ENCODE measurements at regions not wholly inside any gene's neighbourhood (a gene's known extent, or its start where the extent isn't known, plus 50 kb on each side); places are given as distances from the start of the nearest gene placed in this dataset.
A peak's percentile ranks its signal among the peaks of the same experiment; 100 is the strongest.
"Not testable (repeated sequence)": the region's sequence is repeated elsewhere in the genome, so short reads cannot be mapped to it uniquely, and the experiment has no call there.

- CTCF ChIA-PET; H2AFZ ChIP-seq (ENCODE audit: low read depth, low read length, poor library complexity, severe bottlenecking); H3K9ac ChIP-seq (ENCODE audit: low read length); H3K4me1 ChIP-seq (ENCODE audit: control insufficient read depth in 1 of 2, insufficient read depth in 2 of 2, low read length in 2 of 2); intact Hi-C loops (cut with micrococcal nuclease); H3K9me2 ChIP-seq (ENCODE audit: insufficient read depth); ATAC-seq; RAD21 ChIA-PET (ENCODE audit: low non-redundant PET in 1 of 2, low total read pairs in 2 of 2, uncharacterized antibody in 2 of 2, unreplicated experiment in 2 of 2); H3K9me3 ChIP-seq (ENCODE audit: control insufficient read depth in 1 of 2, insufficient read depth in 1 of 2, low read depth in 1 of 2, low read length in 2 of 2); H4K20me1 ChIP-seq (ENCODE audit: insufficient read depth); H3K4me3 ChIP-seq (replicated peaks in 1 of 2; ENCODE audit: low read depth in 1 of 2, low read length in 2 of 2); H3K79me2 ChIP-seq (ENCODE audit: insufficient read depth, low read length); H3K4me2 ChIP-seq (ENCODE audit: low read length); H3K36me3 ChIP-seq (ENCODE audit: control insufficient read depth in 1 of 2, insufficient read depth in 2 of 2, low read length in 2 of 2); BruUV-seq (replicated peaks); H3K27me3 ChIP-seq (ENCODE audit: insufficient read depth, low read length); H3K27ac ChIP-seq (ENCODE audit: low read depth, low read length); POLR2A ChIA-PET: not testable (repeated sequence)
- TF ChIP-seq RAD21 (IDR thresholded peaks at IDR 0.05; ENCODE audit: low read depth), result peak; percentile 46
- TF ChIP-seq CTCF (IDR thresholded peaks at IDR 0.05 in 2 of 3, conservative IDR thresholded peaks at IDR 0.05 in 1 of 3; ENCODE audit: borderline replicate concordance in 1 of 3, insufficient read depth in 1 of 3, low read depth in 2 of 3, low read length in 2 of 3), result peak; percentile 10 to 41 (median 35); a peak in 3 of 6 replicates
- peak; percentile 35 for DNase-seq (ENCODE audit: low read depth, low spot score)
Observed at GRCh38 chr20:29050008-29050606, 2207.4 kb upstream of the DEFB115 start.

- not testable (repeated sequence) for BruUV-seq (replicated peaks); H3K27me3 ChIP-seq (ENCODE audit: insufficient read depth, low read length)
Observed at GRCh38 chr20:29057866-29058484, 2199.5 kb upstream of the DEFB115 start.

GRCh38 chr20:29062451-29062850 is 2195.0 kb upstream of the DEFB115 start:
- H2AFZ ChIP-seq (ENCODE audit: low read depth, low read length, poor library complexity, severe bottlenecking); intact Hi-C loops (cut with micrococcal nuclease); ATAC-seq; H3K36me3 ChIP-seq (ENCODE audit: control insufficient read depth in 1 of 2, insufficient read depth in 2 of 2, low read length in 2 of 2); H3K9me3 ChIP-seq (ENCODE audit: control insufficient read depth in 1 of 2, insufficient read depth in 1 of 2, low read depth in 1 of 2, low read length in 2 of 2); H3K4me3 ChIP-seq (replicated peaks in 1 of 2; ENCODE audit: low read depth in 1 of 2, low read length in 2 of 2); H3K9ac ChIP-seq (ENCODE audit: low read length); H3K27me3 ChIP-seq (ENCODE audit: insufficient read depth, low read length); CTCF ChIA-PET; H3K79me2 ChIP-seq (ENCODE audit: insufficient read depth, low read length); H3K9me2 ChIP-seq (ENCODE audit: insufficient read depth); H3K4me2 ChIP-seq (ENCODE audit: low read length); POLR2A ChIA-PET; H3K4me1 ChIP-seq (ENCODE audit: control insufficient read depth in 1 of 2, insufficient read depth in 2 of 2, low read length in 2 of 2); DNase-seq (ENCODE audit: low read depth, low spot score); RAD21 ChIA-PET (ENCODE audit: low non-redundant PET in 1 of 2, low total read pairs in 2 of 2, uncharacterized antibody in 2 of 2, unreplicated experiment in 2 of 2); BruUV-seq (replicated peaks); H3K27ac ChIP-seq (ENCODE audit: low read depth, low read length); H4K20me1 ChIP-seq (ENCODE audit: insufficient read depth): not testable (repeated sequence)

More at GRCh38 chr20:29057866-29058484, 2199.5 kb upstream of the DEFB115 start:
- H3K4me3 ChIP-seq (replicated peaks in 1 of 2; ENCODE audit: low read depth in 1 of 2, low read length in 2 of 2); H3K9me2 ChIP-seq (ENCODE audit: insufficient read depth); ATAC-seq; H2AFZ ChIP-seq (ENCODE audit: low read depth, low read length, poor library complexity, severe bottlenecking); POLR2A ChIA-PET; H3K36me3 ChIP-seq (ENCODE audit: control insufficient read depth in 1 of 2, insufficient read depth in 2 of 2, low read length in 2 of 2); RAD21 ChIA-PET (ENCODE audit: low non-redundant PET in 1 of 2, low total read pairs in 2 of 2, uncharacterized antibody in 2 of 2, unreplicated experiment in 2 of 2); H3K4me2 ChIP-seq (ENCODE audit: low read length); H3K4me1 ChIP-seq (ENCODE audit: control insufficient read depth in 1 of 2, insufficient read depth in 2 of 2, low read length in 2 of 2); intact Hi-C loops (cut with micrococcal nuclease); H3K9me3 ChIP-seq (ENCODE audit: control insufficient read depth in 1 of 2, insufficient read depth in 1 of 2, low read depth in 1 of 2, low read length in 2 of 2); DNase-seq (ENCODE audit: low read depth, low spot score); H3K9ac ChIP-seq (ENCODE audit: low read length); H3K79me2 ChIP-seq (ENCODE audit: insufficient read depth, low read length); H4K20me1 ChIP-seq (ENCODE audit: insufficient read depth); H3K27ac ChIP-seq (ENCODE audit: low read depth, low read length); CTCF ChIA-PET: not testable (repeated sequence)
- TF ChIP-seq RAD21 (IDR thresholded peaks at IDR 0.05; ENCODE audit: low read depth) (0 out of 2 replicates have a peak, but pooled peaks have one; percentile 19), CTCF (IDR thresholded peaks at IDR 0.05 in 2 of 3, conservative IDR thresholded peaks at IDR 0.05 in 1 of 3; ENCODE audit: borderline replicate concordance in 1 of 3, insufficient read depth in 1 of 3, low read depth in 2 of 3, low read length in 2 of 3) (peak; percentile 9 to 70 (median 65); a peak in 4 of 6 replicates)

Data from HCT116 (cell line).